ENCODE measurements at regions not wholly inside any gene's neighbourhood (a gene's known extent, or its start where the extent isn't known, plus 50 kb on each side); places are given as distances from the start of the nearest gene placed in this dataset.

DNA sequence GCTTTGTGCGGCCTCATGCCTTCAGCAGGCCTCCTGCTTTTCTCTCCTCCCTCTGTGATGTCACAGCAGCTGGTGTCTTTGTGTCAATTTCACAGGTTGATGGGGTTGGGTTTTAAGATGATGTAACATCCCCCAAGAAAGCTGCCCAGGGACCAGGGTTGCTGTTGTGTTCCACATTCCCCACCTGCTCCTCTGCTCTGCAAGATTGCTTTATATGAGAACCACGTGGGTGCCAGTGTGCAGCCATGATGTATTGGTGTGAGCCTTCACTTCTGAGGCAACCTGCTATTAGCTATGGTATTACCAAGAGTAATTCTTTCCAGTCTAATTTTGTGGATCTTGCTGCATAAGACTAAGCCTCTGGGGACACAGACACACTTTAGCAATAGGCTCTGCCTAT lies 213.0 kb upstream of the ADAMTS16 start:
- Mint-ChIP-seq H3K4me3 (no peak overlapping the region), H3K27me3 (ENCODE audit: low read depth) (no peaks in the 10 kb centered on the region), H3K9me3 (peaks cover 3% of the 10 kb centered on the region), H3K36me3 (ENCODE audit: insufficient read depth) (no peaks in the 10 kb centered on the region), H3K4me1 (ENCODE audit: low read depth) (no peaks in the 10 kb centered on the region)
- DNase-seq (no peak), ATAC-seq (no peak)

DNA sequence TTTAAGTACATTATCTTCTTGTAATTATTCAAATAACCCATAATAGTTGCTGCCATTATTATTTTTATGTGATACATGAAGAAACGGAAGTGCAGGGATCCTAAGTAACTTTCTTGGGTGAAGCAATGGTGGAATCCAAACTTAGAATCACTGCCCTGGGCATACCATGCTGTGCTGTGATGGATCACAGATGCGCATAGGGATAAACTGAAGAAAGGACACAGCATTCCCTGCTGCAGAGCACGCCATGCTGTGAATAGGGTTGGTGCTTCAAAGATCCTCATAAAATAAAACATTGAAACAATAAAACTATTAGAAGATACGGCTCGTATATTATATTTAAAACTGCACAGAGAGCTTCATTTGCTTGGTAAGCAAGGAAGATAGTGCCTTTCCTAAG lies 211.7 kb upstream of the ADAMTS16 start:
- DNase-seq: no peak
- H3K27me3 Mint-ChIP-seq (ENCODE audit: low read depth): no peaks in the 10 kb centered on the region
- no peak overlapping the region for H3K4me3 Mint-ChIP-seq
- no peak for ATAC-seq
- no peaks in the 10 kb centered on the region for H3K36me3 Mint-ChIP-seq (ENCODE audit: insufficient read depth)
- H3K9me3 Mint-ChIP-seq: peaks cover 3% of the 10 kb centered on the region
- no peaks in the 10 kb centered on the region for H3K4me1 Mint-ChIP-seq (ENCODE audit: low read depth)

DNA sequence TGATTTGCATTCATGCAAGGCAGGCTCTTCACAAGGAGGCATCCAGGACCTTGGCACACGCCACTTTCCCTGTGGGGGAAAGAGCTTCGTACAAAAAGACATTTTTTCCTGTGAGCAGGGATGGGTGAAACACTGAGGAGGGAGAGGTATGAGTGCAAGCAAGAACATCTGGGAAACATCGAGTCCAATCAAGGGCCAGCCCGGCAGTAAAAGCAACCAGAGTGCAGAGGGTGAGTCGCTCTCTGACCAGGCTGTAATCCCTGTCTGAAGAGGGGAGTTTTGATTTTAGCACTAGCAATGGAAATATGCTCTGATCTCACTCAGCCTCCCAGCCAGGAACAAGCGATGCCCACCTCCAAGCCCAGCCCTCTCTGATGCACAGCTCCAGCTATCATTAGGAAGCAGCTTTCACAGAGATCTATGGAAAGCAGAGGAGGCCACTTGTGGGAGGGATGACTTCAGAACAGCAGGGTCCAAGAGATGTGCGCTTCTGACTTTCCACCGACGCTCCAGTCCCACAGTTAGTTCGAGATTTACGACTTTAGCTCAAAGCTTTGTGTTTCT lies 211.0 kb upstream of the ADAMTS16 start:
- ATAC-seq: no peak
- no peak for DNase-seq
- Mint-ChIP-seq H3K4me1 (ENCODE audit: low read depth) (no peaks in the 10 kb centered on the region), H3K27me3 (ENCODE audit: low read depth) (no peaks in the 10 kb centered on the region), H3K4me3 (no peak overlapping the region), H3K9me3 (peaks cover 6% of the 10 kb centered on the region), H3K36me3 (ENCODE audit: insufficient read depth) (no peaks in the 10 kb centered on the region)

DNA sequence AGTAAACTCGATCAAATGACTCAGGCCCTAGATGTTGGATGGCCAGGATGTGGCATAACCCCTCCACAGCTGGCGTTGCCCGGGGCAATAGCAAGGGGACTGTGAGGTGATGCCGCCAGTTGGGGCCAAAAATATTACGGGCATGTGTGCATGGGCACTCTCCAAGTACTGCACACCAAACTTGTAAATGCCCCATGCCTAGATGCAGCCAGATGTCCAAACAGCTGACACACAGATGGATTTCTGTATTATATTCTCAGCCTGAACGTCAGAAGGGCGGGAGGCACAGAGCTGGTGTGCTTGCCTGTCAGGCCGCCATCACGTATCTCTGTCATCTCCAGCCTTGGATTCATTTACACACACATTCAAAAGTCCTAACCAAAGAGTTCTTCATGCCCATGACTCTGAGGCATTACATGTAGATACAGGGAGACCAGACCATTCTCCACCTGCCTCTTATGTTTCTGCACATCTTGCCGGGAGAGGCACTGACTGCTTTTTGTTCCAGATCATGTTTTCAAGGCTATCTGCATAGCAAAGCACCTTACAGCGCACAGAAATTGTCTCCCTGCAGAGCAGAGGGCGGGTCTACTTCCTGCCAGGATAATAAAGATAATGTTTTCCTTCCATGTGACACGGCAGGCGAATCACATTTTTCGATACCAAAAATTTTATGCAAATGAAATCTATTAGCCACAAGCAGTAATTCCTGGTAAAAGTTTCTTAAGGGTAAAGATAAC lies 200.9 kb upstream of the ADAMTS16 start:
- H3K4me1 Mint-ChIP-seq (ENCODE audit: low read depth): no peaks in the 10 kb centered on the region
- H3K9me3 Mint-ChIP-seq: peaks cover 4% of the 10 kb centered on the region
- no peaks in the 10 kb centered on the region for H3K27me3 Mint-ChIP-seq (ENCODE audit: low read depth)
- no peaks in the 10 kb centered on the region for H3K36me3 Mint-ChIP-seq (ENCODE audit: insufficient read depth)
- DNase-seq: no peak
- H3K4me3 Mint-ChIP-seq: no peak overlapping the region
- no peak for ATAC-seq

DNA sequence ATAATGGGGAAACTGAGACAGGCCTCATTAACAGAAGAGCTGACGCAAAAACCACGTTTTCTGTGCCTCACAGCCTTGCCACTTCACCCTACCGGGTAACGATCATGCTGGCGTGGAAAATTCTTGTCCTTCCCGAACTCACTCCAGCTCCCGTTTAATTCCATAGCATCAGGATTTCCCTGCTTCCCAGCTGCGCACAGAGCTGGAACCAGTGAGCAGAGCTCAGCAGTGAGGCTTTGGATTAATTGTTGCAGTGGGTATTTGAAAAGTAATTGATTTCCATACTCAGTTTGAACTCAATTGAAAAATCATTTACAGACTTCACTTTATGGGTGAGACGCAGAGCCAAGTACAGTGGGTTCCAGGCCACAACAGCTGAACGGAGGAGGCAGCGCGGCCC lies 199.0 kb upstream of the ADAMTS16 start:
- no peak for ATAC-seq

DNA sequence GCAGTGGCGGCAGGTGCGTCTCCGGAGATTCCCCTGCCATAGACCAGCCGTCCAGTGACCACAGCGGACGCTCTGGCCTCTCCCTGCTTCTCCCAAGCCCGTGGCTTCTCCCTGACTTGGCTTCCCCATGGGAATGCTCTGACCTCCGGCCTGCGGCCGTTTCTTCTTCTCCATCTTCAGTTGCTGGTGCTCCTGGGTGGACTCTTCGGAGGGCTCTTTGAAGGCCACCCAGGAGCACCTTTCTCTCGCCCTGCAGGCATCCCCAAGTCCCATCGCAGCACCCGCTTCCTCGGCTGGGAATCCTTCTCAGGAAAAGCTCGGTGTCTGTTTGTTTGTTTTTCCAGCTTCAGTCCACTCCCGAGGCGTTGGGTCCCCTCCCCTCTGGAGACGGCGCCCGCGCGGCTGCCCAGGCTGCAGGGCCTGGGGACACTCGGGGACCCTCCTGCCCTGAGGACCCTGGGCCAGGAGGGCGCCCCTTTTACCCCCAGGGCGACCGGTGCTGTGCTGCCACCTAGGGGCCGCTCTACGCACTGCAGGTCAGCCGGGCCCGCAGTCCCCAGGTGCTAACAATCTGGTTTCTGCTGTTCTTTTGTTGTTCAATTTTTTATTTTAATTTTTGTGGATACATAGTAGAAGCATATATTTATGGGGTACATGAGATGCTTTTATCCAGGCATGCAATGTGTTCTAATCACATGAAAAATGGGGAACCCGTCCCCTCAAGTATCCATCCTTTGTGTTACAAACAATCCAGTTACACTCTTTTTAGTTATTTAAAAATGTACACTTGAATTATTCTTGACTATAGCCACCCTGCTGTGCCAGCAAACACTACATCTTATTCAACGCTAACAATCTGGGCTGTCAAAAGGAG lies 197.9 kb upstream of the ADAMTS16 start:
- H3K4me3 Mint-ChIP-seq: no peak overlapping the region
- H3K9me3 Mint-ChIP-seq: no peaks in the 10 kb centered on the region
- H3K27me3 Mint-ChIP-seq (ENCODE audit: low read depth): no peaks in the 10 kb centered on the region
- H3K36me3 Mint-ChIP-seq (ENCODE audit: insufficient read depth): no peaks in the 10 kb centered on the region
- ATAC-seq: no peak
- H3K4me1 Mint-ChIP-seq (ENCODE audit: low read depth): no peaks in the 10 kb centered on the region
- DNase-seq: no peak

More for the DNA sequence above, 199.0 kb upstream of the ADAMTS16 start:
- no peak for DNase-seq
- H3K27me3 Mint-ChIP-seq (ENCODE audit: low read depth): no peaks in the 10 kb centered on the region
- no peaks in the 10 kb centered on the region for H3K9me3 Mint-ChIP-seq
- H3K4me3 Mint-ChIP-seq: no peak overlapping the region
- H3K4me1 Mint-ChIP-seq (ENCODE audit: low read depth): no peaks in the 10 kb centered on the region
- no peaks in the 10 kb centered on the region for H3K36me3 Mint-ChIP-seq (ENCODE audit: insufficient read depth)

DNA sequence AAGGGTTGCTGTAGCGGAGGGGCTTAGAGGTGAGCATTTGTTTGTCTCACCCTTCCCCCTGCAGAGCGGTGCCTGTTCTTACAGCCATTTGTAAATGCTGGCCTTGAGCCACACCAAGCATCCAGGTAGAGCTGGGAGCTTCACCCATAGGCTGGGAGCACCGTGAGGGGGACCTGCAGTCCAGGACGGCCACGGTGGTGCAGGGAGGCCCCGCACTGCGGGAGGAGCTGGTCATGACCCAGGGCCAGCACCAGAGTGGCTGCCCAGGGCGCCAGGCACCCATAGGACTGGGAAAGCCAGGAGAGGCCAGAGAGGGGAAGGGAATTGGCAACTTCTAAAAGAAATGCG lies 197.3 kb upstream of the ADAMTS16 start:
- ATAC-seq: no peak
- Mint-ChIP-seq H3K36me3 (ENCODE audit: insufficient read depth) (no peaks in the 10 kb centered on the region), H3K4me1 (ENCODE audit: low read depth) (no peaks in the 10 kb centered on the region), H3K9me3 (no peaks in the 10 kb centered on the region), H3K4me3 (no peak overlapping the region), H3K27me3 (ENCODE audit: low read depth) (no peaks in the 10 kb centered on the region)
- no peak for DNase-seq

DNA sequence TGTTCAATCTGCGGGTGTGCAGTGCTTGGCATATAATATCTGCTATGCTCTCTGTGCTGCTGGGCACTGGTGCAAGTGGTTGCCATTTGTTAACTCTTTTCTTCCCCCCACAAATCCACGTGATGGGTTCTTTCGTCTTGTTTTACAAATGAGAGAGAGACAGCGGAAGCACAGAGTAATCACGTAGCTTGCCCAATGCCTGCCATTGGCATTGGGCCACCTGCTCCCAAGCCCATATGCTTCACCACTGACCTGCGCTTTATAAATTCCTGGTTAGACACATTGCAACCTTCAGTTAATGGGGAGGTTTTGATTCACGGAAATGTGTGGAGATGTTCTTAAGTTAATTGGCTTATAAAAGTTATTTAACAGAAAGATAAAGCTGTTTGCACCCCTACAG lies 194.8 kb upstream of the ADAMTS16 start:
- H3K4me1 Mint-ChIP-seq (ENCODE audit: low read depth): no peaks in the 10 kb centered on the region
- ATAC-seq (no peak), DNase-seq (no peak)
- H3K4me3 Mint-ChIP-seq: no peak overlapping the region
- H3K9me3 Mint-ChIP-seq: no peaks in the 10 kb centered on the region
- no peaks in the 10 kb centered on the region for H3K36me3 Mint-ChIP-seq (ENCODE audit: insufficient read depth)
- H3K27me3 Mint-ChIP-seq (ENCODE audit: low read depth): no peaks in the 10 kb centered on the region

DNA sequence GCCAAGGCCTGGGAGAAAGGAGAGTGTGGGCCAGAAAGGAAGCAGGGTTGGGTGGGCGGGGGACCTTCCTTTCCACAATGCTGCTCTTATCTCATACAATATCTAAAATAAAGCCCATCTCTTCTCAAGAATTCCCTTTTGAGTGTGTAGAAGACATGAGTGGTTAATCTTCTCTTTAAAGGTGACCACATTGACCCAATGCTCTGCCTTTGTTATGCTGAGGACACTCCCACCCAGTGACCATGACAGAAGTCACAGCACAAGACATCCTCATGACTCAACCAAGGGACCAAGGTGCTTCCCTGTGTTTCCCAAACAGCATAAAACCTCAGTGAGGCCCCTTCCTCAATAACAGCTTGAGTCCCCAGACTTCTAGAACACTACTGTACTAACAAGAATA lies 193.0 kb upstream of the ADAMTS16 start:
- no peaks in the 10 kb centered on the region for H3K36me3 Mint-ChIP-seq (ENCODE audit: insufficient read depth)
- H3K27me3 Mint-ChIP-seq (ENCODE audit: low read depth): no peaks in the 10 kb centered on the region
- no peak overlapping the region for H3K4me3 Mint-ChIP-seq
- H3K9me3 Mint-ChIP-seq: no peaks in the 10 kb centered on the region
- ATAC-seq (no peak), DNase-seq (no peak)
- no peaks in the 10 kb centered on the region for H3K4me1 Mint-ChIP-seq (ENCODE audit: low read depth)

DNA sequence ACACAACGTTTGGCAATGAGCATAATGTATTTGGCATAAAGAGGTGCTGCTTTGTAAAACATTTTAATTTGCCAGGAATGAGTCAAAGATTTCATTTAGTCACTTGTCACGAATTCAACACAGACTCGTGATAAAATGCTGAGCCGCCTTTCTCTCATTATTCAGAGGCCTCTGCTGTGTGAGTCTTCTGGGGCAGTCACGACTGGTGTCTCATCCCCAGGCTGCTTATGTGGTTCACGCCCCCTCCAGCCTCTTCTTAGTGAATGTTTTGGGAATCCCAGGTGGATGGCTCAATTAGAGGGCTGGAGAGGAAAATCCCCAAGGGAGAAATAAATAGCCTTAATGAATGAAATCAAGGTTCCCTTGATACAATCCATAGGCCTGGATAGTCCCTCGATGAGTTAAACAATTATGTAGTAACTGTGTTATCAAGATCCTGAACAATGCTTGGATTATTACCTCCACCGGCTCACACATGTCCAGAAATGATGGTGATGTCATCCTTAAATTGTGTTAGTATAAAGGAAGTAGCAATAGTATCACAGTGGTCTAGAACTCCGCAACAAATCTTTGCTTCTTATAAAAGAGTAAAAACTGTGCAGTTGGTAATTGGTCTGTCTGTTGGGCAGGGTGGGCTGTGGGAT lies 192.1 kb upstream of the ADAMTS16 start:
- H3K36me3 Mint-ChIP-seq (ENCODE audit: insufficient read depth): no peaks in the 10 kb centered on the region
- no peak for DNase-seq
- H3K4me3 Mint-ChIP-seq: no peak overlapping the region
- H3K4me1 Mint-ChIP-seq (ENCODE audit: low read depth): no peaks in the 10 kb centered on the region
- no peak for ATAC-seq
- no peaks in the 10 kb centered on the region for H3K27me3 Mint-ChIP-seq (ENCODE audit: low read depth)
- no peaks in the 10 kb centered on the region for H3K9me3 Mint-ChIP-seq

DNA sequence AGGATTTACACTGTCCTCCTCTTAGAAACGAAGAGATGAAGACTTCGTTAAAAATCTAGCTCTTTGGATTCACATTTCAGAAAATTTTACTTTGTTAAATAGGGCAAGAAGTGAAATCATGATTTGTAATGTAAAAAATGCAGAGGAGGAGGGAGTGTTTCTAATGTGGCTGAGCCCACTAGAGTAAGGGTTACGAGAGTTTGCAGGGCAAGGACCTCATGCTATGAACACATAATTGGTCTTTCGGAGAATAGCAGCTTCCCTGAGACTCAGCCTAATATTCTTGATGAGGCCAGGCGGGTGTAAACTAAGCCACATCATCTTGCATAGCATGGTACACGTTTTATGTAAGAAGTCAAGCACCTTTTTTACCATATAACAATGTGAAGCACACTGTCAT lies 191.0 kb upstream of the ADAMTS16 start:
- no peak for ATAC-seq
- Mint-ChIP-seq H3K4me3 (no peak overlapping the region), H3K36me3 (ENCODE audit: insufficient read depth) (no peaks in the 10 kb centered on the region), H3K4me1 (ENCODE audit: low read depth) (no peaks in the 10 kb centered on the region), H3K27me3 (ENCODE audit: low read depth) (no peaks in the 10 kb centered on the region), H3K9me3 (no peaks in the 10 kb centered on the region)
- DNase-seq: no peak

DNA sequence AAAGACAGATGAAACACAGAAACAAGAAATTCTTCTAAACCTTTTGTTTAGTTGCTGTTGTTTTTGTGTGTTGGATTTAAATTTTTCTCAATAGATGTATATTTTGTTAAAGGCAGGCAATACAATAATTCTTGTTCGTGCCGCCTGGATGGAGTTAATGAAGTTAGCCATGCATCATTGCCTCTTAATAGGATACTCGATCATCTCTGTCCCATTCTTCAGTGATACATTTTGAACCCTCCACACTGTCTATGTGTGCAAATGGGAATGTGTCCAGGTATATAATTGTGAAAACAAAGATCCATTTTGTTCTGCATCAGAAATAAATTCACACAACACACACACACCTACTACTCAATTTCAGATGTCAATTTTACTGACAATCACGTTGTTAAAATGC lies 186.6 kb upstream of the ADAMTS16 start:
- Mint-ChIP-seq H3K4me3 (no peak overlapping the region), H3K27me3 (ENCODE audit: low read depth) (no peaks in the 10 kb centered on the region), H3K4me1 (ENCODE audit: low read depth) (no peaks in the 10 kb centered on the region), H3K9me3 (peaks cover 10% of the 10 kb centered on the region), H3K36me3 (ENCODE audit: insufficient read depth) (no peaks in the 10 kb centered on the region)
- DNase-seq: no peak
- no peak for ATAC-seq

DNA sequence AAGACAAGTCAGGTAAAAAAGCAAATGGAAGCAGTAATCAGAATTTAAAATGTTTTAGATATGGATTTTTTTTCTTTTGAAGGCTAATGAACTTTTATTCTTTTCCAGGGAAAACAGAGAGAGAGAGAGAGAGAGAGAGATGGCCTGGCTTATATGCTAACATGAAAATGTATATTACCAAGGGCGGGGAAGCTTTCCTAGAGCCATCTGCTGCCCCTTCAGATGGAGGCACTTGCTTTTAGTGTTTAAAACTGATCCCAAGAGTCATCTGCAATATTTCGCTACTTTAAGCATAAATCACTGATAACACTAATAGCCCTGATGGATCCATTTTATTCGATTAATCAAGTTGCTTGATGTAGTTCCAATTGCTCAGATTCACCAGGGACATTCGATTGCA lies 186.1 kb upstream of the ADAMTS16 start:
- H3K36me3 Mint-ChIP-seq (ENCODE audit: insufficient read depth): no peaks in the 10 kb centered on the region

DNA sequence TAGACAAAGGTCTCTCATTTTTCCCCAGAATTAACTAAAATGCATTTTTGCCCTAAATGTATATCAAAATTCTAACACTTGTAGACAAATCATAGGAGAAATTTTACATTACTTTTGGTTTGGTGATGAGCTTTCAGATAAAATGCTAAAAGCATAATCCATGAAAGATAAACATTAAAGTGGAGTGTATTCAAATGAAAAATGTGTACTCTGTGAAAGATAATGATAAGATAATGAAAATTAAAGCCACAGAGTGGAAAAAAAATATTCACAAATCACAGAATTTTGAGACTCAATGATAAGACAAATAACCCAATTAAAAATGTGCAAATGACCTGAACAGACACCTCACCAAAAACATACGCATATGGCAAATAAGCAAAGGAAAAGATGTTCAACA lies 176.9 kb upstream of the ADAMTS16 start:
- no peak overlapping the region for H3K4me3 Mint-ChIP-seq
- H3K9me3 Mint-ChIP-seq: peaks cover 4% of the 10 kb centered on the region
- H3K36me3 Mint-ChIP-seq (ENCODE audit: insufficient read depth): no peaks in the 10 kb centered on the region
- DNase-seq: no peak
- no peaks in the 10 kb centered on the region for H3K4me1 Mint-ChIP-seq (ENCODE audit: low read depth)
- H3K27me3 Mint-ChIP-seq (ENCODE audit: low read depth): peaks cover 3% of the 10 kb centered on the region
- no peak for ATAC-seq

More for the DNA sequence above, 186.1 kb upstream of the ADAMTS16 start:
- Mint-ChIP-seq H3K4me3 (no peak overlapping the region), H3K9me3 (peaks cover 10% of the 10 kb centered on the region), H3K4me1 (ENCODE audit: low read depth) (no peaks in the 10 kb centered on the region), H3K27me3 (ENCODE audit: low read depth) (no peaks in the 10 kb centered on the region)
- DNase-seq: no peak
- no peak for ATAC-seq
